H1 (cell line): ENCODE measurements at regions not wholly inside any gene's neighbourhood (a gene's known extent, or its start where the extent isn't known, plus 50 kb on each side); places are given as distances from the start of the nearest gene placed in this dataset.

Experiments
- CTCF ChIA-PET: fragments of 300-600 bp; sonication (Branson Sonifier 250); formaldehyde crosslinking; loops from one replicate; lab custom pipeline; 2021; ENCODE audit not compliant: partially characterized antibody; lab: Charles Lee
- POLR2A ChIA-PET: fragments of 300-600 bp; sonication (Branson Sonifier 250); formaldehyde crosslinking; loops from one replicate; lab custom pipeline; 2021; ENCODE audit warnings: inconsistent platforms; ENCODE audit not compliant: partially characterized antibody; lab: Charles Lee
- DNase-seq, 2 experiments: peaks; one replicate each; pipeline versions ENCODE4 v3.0.0 to v3.0.0-alpha.2; 2010 to 2022; ENCODE audit warnings: low spot score in 2 of 2, low read depth in 1 of 2, mixed read lengths in 1 of 2
- FAIRE-seq: peaks from 2 replicates; lab custom pipeline; 2011; peaks lifted over from hg19 to GRCh38; lab: Jason Lieb, UNC
- H2AFZ ChIP-seq: 2 replicates; pipeline ENCODE4 v1.8.1; 2012; ENCODE audit warnings: low read length, inconsistent platforms
- H2AK5ac ChIP-seq: 2 replicates; pipeline ENCODE4 v1.6.1; 2013; ENCODE audit warnings: low read depth, low read length
- H2BK120ac ChIP-seq: replicated peaks from 2 replicates; pipeline ENCODE3; 2013; ENCODE audit warnings: low read depth, low read length, inconsistent platforms
- H2BK12ac ChIP-seq: 2 replicates; pipeline ENCODE4 v1.6.1; 2013; ENCODE audit warnings: low read depth, low read length
- H2BK15ac ChIP-seq: 2 replicates; pipeline ENCODE4 v1.6.1; 2013; ENCODE audit warnings: low read length
- H2BK20ac ChIP-seq: 2 replicates; pipeline ENCODE4 v1.6.1; 2013; ENCODE audit warnings: low read length
- H2BK5ac ChIP-seq: 2 replicates; pipeline ENCODE4 v1.6.1; 2013; ENCODE audit warnings: low read depth, low read length
- H3K14ac ChIP-seq: 2 replicates; pipeline ENCODE4 v1.6.1; 2013; ENCODE audit warnings: inconsistent platforms; ENCODE audit not compliant: insufficient read length
- H3K18ac ChIP-seq: 2 replicates; pipeline ENCODE4 v1.6.1; 2013; ENCODE audit warnings: low read length; ENCODE audit errors: extremely low read depth
- H3K23ac ChIP-seq: 2 replicates; pipeline ENCODE4 v1.6.1; 2013; ENCODE audit warnings: inconsistent platforms; ENCODE audit not compliant: insufficient read length
- H3K23me2 ChIP-seq: 2 replicates; pipeline ENCODE4 v1.6.1; 2013; ENCODE audit warnings: low read depth, low read length
- H3K27ac ChIP-seq: 2 replicates; pipeline ENCODE4 v1.6.1; 2011; ENCODE audit warnings: low read depth, low read length, inconsistent platforms
- H3K27me3 ChIP-seq, 4 experiments: replicated peaks in 1 of 4; 1 replicate in 1 of 4; 2 replicates in 3 of 4; pipeline versions ENCODE4 v1.6.1 to v1.8.1; 2011 to 2013; ENCODE audit warnings: low read length in 3 of 4, mild to moderate bottlenecking in 3 of 4, inconsistent platforms in 2 of 4, mixed read lengths in 2 of 4, moderate library complexity in 1 of 4; ENCODE audit not compliant: control insufficient read depth in 3 of 4, insufficient read depth in 3 of 4; ENCODE audit errors: extremely low read depth in 1 of 4
- H3K36me3 ChIP-seq, 4 experiments: 2 replicates each; pipeline versions ENCODE4 v1.6.1 to v1.8.1; 2011 to 2013; ENCODE audit warnings: mild to moderate bottlenecking in 4 of 4, low read length in 3 of 4, moderate library complexity in 2 of 4, control low read depth in 1 of 4, inconsistent platforms in 1 of 4; ENCODE audit not compliant: insufficient read depth in 4 of 4, control insufficient read depth in 2 of 4
- H3K4ac ChIP-seq: replicated peaks from 2 replicates; pipeline ENCODE3; 2013; ENCODE audit warnings: low read length, low read depth, mixed read lengths, inconsistent platforms; ENCODE audit not compliant: insufficient read length
- H3K4me1 ChIP-seq, 4 experiments: replicated peaks in 1 of 4; 1 replicate in 1 of 4; 2 replicates in 3 of 4; pipeline versions ENCODE4 v1.6.1 to v1.8.1; 2011 to 2013; ENCODE audit warnings: low read length in 3 of 4, inconsistent platforms in 2 of 4, mixed read lengths in 1 of 4; ENCODE audit not compliant: insufficient read depth in 4 of 4, control insufficient read depth in 3 of 4
- H3K4me2 ChIP-seq, 2 experiments: 2 replicates each; pipeline versions ENCODE4 v1.6.1 to v1.8.1; 2011 to 2013; ENCODE audit warnings: low read depth in 2 of 2, low read length in 2 of 2, control low read depth in 1 of 2, inconsistent platforms in 1 of 2, mild to moderate bottlenecking in 1 of 2; ENCODE audit not compliant: insufficient read depth in 1 of 2
- H3K4me3 ChIP-seq, 4 experiments: fragments of 200-600, 300-600 bp in 1 of 4; sonication (generic), shearing (Covaris generic), sonication (Bioruptor Twin) in 1 of 4; 2 replicates each; pipeline versions ENCODE4 v1.5.1 to v1.8.1; 2011 to 2016; ENCODE audit warnings: low read length in 4 of 4, low read depth in 3 of 4, control low read depth in 2 of 4, inconsistent platforms in 2 of 4, mild to moderate bottlenecking in 2 of 4, mixed read lengths in 1 of 4, moderate library complexity in 1 of 4; ENCODE audit not compliant: insufficient read depth in 2 of 4; ENCODE audit errors: extremely low read depth in 1 of 4
- H3K56ac ChIP-seq: replicated peaks from 2 replicates; pipeline ENCODE3; 2013; ENCODE audit warnings: low read depth, mild to moderate bottlenecking, mixed read lengths, low read length, inconsistent platforms; ENCODE audit not compliant: insufficient read length
- H3K79me1 ChIP-seq: 2 replicates; pipeline ENCODE4 v1.6.1; 2013; ENCODE audit warnings: low read depth, low read length, control low read depth
- H3K79me2 ChIP-seq, 2 experiments: 2 replicates each; pipeline versions ENCODE4 v1.6.1 to v1.8.1; 2012 to 2013; ENCODE audit warnings: low read length in 2 of 2, mild to moderate bottlenecking in 2 of 2, inconsistent platforms in 1 of 2; ENCODE audit not compliant: insufficient read depth in 2 of 2, control insufficient read depth in 1 of 2
- H3K9ac ChIP-seq, 4 experiments: replicated peaks in 1 of 4; 1 replicate in 1 of 4; 2 replicates in 3 of 4; pipeline versions ENCODE4 v1.6.1 to v1.8.1; 2011 to 2013; ENCODE audit warnings: low read depth in 3 of 4, low read length in 3 of 4, control low read depth in 2 of 4, mild to moderate bottlenecking in 2 of 4, moderate library complexity in 2 of 4, inconsistent platforms in 1 of 4; ENCODE audit errors: extremely low read depth in 1 of 4
- H3K9me3 ChIP-seq, 2 experiments: 2 replicates each; pipeline versions ENCODE4 v1.6.1 to v1.8.1; 2012 to 2013; ENCODE audit warnings: mild to moderate bottlenecking in 2 of 2, moderate library complexity in 2 of 2, control low read depth in 1 of 2, inconsistent platforms in 1 of 2, low read depth in 1 of 2, low read length in 1 of 2, mixed read lengths in 1 of 2; ENCODE audit not compliant: insufficient read depth in 2 of 2
- H4K20me1 ChIP-seq, 2 experiments: replicated peaks in 1 of 2; 2 replicates each; pipeline versions ENCODE3 to v1.8.1; 2011 to 2013; ENCODE audit warnings: inconsistent platforms in 2 of 2, low read length in 2 of 2, mild to moderate bottlenecking in 1 of 2; ENCODE audit not compliant: insufficient read depth in 2 of 2, control insufficient read depth in 1 of 2
- H4K5ac ChIP-seq: 2 replicates; pipeline ENCODE4 v1.6.1; 2013; ENCODE audit warnings: low read length, low read depth, mixed read lengths, inconsistent platforms; ENCODE audit not compliant: insufficient read length
- H4K8ac ChIP-seq: 2 replicates; pipeline ENCODE4 v1.8.0; 2013; ENCODE audit warnings: mild to moderate bottlenecking, moderate library complexity, low read length, inconsistent platforms; ENCODE audit not compliant: insufficient read depth; ENCODE audit errors: extremely low read depth
- H4K91ac ChIP-seq: replicated peaks from 2 replicates; pipeline ENCODE3; 2013; ENCODE audit warnings: low read length, mixed read lengths, inconsistent platforms; ENCODE audit not compliant: insufficient read length
- EZH2 ChIP-seq: fragments of 200-600 bp; sonication (generic); IDR thresholded peaks from 2 replicates; pipeline ENCODE4 v1.7.1; 2012; ENCODE audit warnings: low read depth, mild to moderate bottlenecking, moderate library complexity, low read length, inconsistent platforms; ENCODE audit not compliant: severe bottlenecking
- GABPA ChIP-seq: IDR thresholded peaks from 2 replicates; pipeline ENCODE4 v1.6.1; 2011; ENCODE audit warnings: mild to moderate bottlenecking, low read length, moderate library complexity, borderline replicate concordance; ENCODE audit not compliant: insufficient read depth
- RFX5 ChIP-seq: IDR thresholded peaks from 2 replicates; pipeline ENCODE4 v1.6.1; 2011; ENCODE audit warnings: low read depth, low read length, improper control_type of control experiment, borderline replicate concordance
- SIX5 ChIP-seq: IDR thresholded peaks from 2 replicates; pipeline ENCODE4 v1.6.1; 2011; ENCODE audit warnings: mild to moderate bottlenecking, low read depth, low read length
- WGBS, 2 experiments: shearing (Covaris generic) in 1 of 2; methylation state at CpG; one replicate each; pipeline versions ENCODE4 v1.1.6 to v1.1.7; 2013 to 2015; ENCODE audit warnings: low lambda C conversion rate in 2 of 2, mixed read lengths in 2 of 2, inconsistent platforms in 1 of 2, low coverage in 1 of 2, missing lambda C conversion rate in 1 of 2; ENCODE audit not compliant: insufficient replicate concordance in 2 of 2, insufficient coverage in 1 of 2, insufficient read length in 1 of 2; ENCODE audit errors: extremely low coverage in 1 of 2, missing lambda C conversion rate in 1 of 2; 5-methylcytosine and 5-hydroxymethylcytosine counted together

GRCh38 chr11:27281276-27281675, 81.7 kb downstream of the CCDC34 start:
- Histone ChIP-seq H3K14ac (no peak overlapping the region), H2AK5ac (no peak overlapping the region), H3K23ac (no peak overlapping the region), H3K27ac (no peak overlapping the region), H3K36me3 (no peaks in the 10 kb centered on the region), H3K18ac (no peak overlapping the region), H2BK20ac (no peak overlapping the region), H3K79me1 (no peaks in the 10 kb centered on the region), H4K5ac (no peak overlapping the region), H2BK12ac (no peak overlapping the region), H2BK15ac (no peak overlapping the region), H3K9ac (no peak overlapping the region), H4K8ac (no peak overlapping the region), H3K27me3 (no peaks in the 10 kb centered on the region), H3K4ac (no peak overlapping the region), H3K4me1 (no peaks in the 10 kb centered on the region; a peak in 1 of 7 replicates), H2AFZ (peak overlapping the region; percentile 58; the same call in 1 of the 2 replicates)
- CTCF ChIA-PET: interaction anchor here (3.8 kb wide), 1 partner anchor 16 kb away, joined by 21 read pairs; no protein-coding TSS in a partner anchor
- DNase-seq: no peak
- FAIRE-seq: no peak
- 83% methylated on average over 2 of the region's 2 CpGs; no CpG with 5 or more reads in 1 of the 2 experiments for WGBS, 2 experiments
- TF ChIP-seq SIX5 (no peak), RFX5 (no peak), EZH2 (no peak), GABPA (no peak)
- TF ChIP-seq, all 59 proteins: peak for 0
- no peak overlapping the region for H3K4me2 ChIP-seq
- H3K4me3 ChIP-seq: no peak overlapping the region
- H4K91ac ChIP-seq: no peak overlapping the region
- no peaks in the 10 kb centered on the region for H3K23me2 ChIP-seq
- H3K9me3 ChIP-seq: no peaks in the 10 kb centered on the region
- no peaks in the 10 kb centered on the region for H4K20me1 ChIP-seq
- no peak overlapping the region for H2BK120ac ChIP-seq
- H2BK5ac ChIP-seq: no peak overlapping the region
- no peaks in the 10 kb centered on the region for H3K79me2 ChIP-seq
- no peak overlapping the region for H3K56ac ChIP-seq
- POLR2A ChIA-PET: no interaction called here
